Upper lobe of left lung (tissue), 4 donors: ENCODE measurements at regions not wholly inside any gene's neighbourhood (a gene's known extent, or its start where the extent isn't known, plus 50 kb on each side); places are given as distances from the start of the nearest gene placed in this dataset.

Source experiments
- POLR2A ChIP-seq, 4 donors: fragments of 450-650 bp; IDR thresholded peaks; one replicate each; pipeline ENCODE4 v1.5.1; 2016 to 2017; ENCODE audit warnings: antibody characterized with exemption in 4 of 4, mild to moderate bottlenecking in 2 of 4
- POLR2AphosphoS5 ChIP-seq, 2 donors: sonication (generic); formaldehyde crosslinking; IDR thresholded peaks; one replicate each; pipeline ENCODE4 v1.5.1; 2017; ENCODE audit warnings: antibody characterized with exemption in 2 of 2
- TF ChIP-seq, protein P1 (sequence below), 6 experiments: fragments of 450-650 bp in 4 of 6; fragments of 200-600 bp in 2 of 6; sonication (generic) in 2 of 6; IDR thresholded peaks; one replicate each; pipeline ENCODE4 v1.5.1; 2016 to 2019; ENCODE audit warnings: antibody characterized with exemption in 6 of 6

DNA sequence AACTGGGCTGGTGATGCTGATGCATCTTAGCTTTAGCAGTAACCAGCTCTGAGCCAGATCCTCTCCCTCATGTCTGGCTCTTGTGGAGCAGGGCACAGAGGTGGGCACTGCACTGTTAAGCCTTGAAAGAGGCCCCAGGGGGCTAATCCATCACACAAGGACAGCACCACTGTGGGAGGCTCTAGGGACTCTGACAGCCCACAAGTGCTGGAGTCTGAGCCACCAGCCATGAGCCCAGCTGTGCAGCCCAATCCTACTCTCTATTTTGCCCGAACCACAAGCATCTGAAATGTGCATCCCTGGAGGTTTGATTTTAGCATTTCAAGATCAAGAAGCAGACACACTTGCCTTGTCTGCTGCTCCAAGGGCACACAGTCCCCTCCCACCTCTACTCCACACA lies 407.1 kb upstream of the TRPC7 start:
- TF ChIP-seq, protein P1, sequence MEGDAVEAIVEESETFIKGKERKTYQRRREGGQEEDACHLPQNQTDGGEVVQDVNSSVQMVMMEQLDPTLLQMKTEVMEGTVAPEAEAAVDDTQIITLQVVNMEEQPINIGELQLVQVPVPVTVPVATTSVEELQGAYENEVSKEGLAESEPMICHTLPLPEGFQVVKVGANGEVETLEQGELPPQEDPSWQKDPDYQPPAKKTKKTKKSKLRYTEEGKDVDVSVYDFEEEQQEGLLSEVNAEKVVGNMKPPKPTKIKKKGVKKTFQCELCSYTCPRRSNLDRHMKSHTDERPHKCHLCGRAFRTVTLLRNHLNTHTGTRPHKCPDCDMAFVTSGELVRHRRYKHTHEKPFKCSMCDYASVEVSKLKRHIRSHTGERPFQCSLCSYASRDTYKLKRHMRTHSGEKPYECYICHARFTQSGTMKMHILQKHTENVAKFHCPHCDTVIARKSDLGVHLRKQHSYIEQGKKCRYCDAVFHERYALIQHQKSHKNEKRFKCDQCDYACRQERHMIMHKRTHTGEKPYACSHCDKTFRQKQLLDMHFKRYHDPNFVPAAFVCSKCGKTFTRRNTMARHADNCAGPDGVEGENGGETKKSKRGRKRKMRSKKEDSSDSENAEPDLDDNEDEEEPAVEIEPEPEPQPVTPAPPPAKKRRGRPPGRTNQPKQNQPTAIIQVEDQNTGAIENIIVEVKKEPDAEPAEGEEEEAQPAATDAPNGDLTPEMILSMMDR (IDR thresholded peaks at IDR 0.05), result no peak
- no peak for TF ChIP-seq POLR2AphosphoS5 (IDR thresholded peaks at IDR 0.05)
- no peak for TF ChIP-seq POLR2A (IDR thresholded peaks at IDR 0.05)
